ENCODE measurements at regions not wholly inside any gene's neighbourhood (a gene's known extent, or its start where the extent isn't known, plus 50 kb on each side); places are given as distances from the start of the nearest gene placed in this dataset.
"Not testable (repeated sequence)": the region's sequence is repeated elsewhere in the genome, so short reads cannot be mapped to it uniquely, and the experiment has no call there.

GRCh38 chr1:234914606-234915290, 213.9 kb downstream of the TOMM20 start:
- no peak for DNase-seq

- no peak for DNase-seq
Measured at GRCh38 chr1:234913771-234914170, 214.9 kb downstream of the TOMM20 start.

DNA sequence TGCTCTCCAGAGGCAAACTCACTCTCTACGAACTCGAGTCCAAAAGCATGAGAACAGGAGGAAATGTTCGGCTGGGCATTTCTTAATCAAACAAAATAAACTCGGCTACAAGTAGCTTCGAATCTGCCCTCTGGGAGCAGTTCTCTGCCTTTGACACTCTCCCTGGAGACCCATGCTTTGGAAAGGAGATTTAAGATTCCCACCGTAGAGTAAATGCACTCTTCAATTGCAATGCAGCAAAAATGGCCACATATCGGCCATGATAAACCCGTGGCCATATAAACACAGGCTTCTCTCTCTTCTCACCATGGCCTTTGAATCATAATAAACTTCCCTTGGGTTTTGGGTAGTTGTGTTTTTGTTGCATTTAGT, 215.4 kb downstream of the TOMM20 start:
- DNase-seq = no peak

GRCh38 chr1:234912548-234913277, 215.9 kb downstream of the TOMM20 start:
- DNase-seq = no peak

DNA sequence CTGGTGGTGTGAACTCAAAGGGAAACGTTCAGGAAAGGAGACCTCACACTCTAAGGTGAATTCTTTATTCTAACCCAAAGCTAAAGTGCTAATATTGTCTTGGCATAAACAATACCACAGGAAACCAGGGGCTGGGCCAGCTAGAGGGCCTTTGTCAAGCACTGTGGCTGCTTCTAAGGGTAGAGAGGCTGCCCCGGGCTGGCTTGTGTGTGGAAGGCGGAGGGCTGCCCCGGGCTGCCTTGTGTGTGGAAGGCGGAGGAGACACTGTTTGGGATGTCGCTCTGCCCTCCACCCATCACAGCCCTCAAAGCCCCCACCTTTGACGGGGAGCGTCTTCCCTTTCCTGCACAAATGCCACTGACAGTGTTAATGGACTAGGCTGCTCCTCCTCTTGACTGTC, 216.8 kb downstream of the TOMM20 start:
- DNase-seq = no peak

- not testable (repeated sequence) for DNase-seq
Measured at GRCh38 chr1:234911136-234911535, 217.5 kb downstream of the TOMM20 start.

GRCh38 chr1:234909851-234910250, 218.8 kb downstream of the TOMM20 start:
- no peak for DNase-seq

DNA sequence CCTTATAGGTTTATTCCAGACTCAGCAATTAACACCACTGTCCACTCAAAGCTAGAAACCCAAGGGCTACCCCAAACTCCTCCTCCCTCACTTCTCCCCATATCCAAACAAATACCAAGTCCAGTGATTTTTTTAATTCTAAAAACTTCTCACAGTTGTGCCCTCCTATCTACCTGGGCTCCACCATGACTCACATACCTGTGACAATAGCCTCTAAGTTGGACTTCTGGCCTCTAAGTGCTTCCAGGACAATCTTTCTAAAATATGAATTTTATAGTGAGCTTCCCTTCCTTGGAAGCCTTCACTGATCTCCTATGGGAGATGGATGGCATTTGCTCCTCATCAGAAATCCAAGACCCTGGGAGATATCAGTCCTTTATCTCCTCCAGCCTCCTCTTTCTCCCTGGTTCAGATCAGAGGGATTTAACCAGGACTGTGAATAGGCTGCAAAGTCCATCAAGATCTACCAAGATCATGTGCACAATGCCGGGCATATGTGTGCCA, 219.3 kb downstream of the TOMM20 start:
- no peak for DNase-seq

- DNase-seq = no peak
Measured at GRCh38 chr1:234908571-234908970, 220.1 kb downstream of the TOMM20 start.

DNA sequence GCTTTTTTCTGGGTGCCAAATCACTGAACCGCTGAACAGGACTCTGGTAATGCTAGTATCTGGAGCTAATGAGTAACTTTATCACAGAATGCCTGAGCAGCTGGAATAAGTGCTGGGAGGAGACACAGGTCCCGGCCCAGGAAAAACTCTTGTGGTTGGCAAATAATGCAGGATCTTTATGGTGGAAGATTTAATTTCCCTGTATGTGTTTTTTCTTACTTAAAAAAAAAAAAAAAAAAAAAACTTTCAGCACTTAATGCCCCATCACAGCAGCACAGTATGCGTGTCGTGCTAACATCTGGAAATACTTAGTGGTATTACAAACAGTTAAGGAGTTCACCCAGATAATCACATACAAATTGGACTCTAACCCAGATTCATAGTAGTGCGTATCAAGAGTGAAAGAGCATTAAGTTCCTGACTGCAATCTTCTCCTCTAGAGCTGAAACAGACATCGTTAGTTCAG, 220.7 kb downstream of the TOMM20 start:
- DNase-seq = no peak

DNA sequence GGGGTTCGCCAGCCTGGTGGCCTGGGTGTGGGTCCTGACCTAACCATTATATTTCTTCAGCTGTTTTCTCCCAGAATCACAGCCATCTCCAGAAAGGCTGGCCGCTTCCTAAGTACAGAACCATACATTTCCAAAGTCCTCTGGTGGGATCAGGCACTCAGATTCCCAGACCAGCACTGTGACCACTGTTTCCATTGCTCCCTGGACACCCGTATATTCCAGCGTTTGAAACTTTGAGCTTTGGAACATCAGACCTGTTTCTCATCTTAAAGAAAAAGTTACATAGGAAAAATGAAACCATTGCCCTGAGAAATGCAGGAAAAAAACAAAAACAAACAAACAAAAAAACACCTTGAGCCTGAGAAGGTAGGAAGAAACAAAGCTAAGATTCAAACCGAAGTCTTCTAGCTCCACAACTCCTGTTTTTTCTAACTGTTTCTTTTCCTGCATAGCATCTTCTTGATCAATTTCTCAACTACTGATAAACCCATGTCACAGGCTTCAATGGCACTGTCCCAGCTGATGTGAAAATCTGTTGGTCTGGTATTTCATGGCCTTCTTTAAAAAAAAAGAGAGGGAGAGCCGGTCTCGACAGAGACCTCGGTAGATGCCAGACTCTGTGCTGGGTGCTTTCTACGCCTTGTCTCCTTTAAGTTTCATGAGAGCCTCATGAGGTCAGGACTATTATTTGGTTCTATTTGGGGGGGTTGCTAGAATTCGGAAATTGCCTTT, 221.3 kb downstream of the TOMM20 start:
- no peak for DNase-seq

DNA sequence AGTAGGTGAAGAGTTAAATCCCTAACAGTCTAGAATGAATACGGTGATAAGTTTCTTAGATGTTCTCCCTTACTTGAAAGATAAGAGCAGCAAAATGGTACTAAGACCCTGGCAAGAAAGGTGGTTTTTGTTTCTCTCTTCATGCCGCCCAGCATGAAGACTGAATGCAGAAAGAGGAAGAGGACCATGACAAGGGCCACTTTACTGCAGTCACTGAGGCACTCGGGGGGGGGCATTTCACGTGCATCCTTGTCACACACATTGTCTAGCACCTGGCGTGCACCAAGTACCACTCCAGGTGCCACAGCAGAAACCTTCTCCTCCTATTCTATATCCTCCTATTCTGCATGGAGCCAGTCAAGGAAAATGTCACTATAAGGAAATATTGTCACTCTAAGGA, 222.0 kb downstream of the TOMM20 start:
- no peak for DNase-seq

GRCh38 chr1:234902774-234903547, 225.7 kb downstream of the TOMM20 start:
- no peak for DNase-seq

DNA sequence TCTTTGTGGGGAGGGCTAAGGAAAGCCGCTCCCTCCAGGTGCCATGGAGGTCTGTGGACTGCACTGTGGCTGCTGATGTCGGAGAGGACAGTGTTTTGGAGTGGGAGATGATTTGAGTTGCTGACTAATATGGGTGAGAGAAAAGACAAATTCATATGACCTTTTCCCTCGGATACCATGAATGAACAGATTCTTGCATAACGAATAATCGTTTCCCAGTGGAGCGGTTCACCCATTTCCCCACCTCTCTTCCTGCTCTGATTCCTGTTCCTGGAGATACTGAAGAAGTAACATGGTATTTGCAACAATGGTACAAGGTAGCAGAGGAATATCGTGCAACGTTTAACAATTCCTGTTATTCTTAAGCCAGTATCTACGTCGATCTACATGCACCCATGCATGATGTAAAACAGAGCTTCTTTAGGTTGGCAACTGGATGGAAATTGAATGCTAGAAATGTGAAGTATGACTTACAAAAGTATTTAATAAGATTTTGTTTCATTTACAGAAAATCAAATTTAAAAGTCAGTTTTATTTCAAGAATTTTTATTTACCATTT, 227.1 kb downstream of the TOMM20 start:
- DNase-seq = no peak

GRCh38 chr1:234900595-234900994, 228.0 kb downstream of the TOMM20 start:
- no peak for DNase-seq

DNA sequence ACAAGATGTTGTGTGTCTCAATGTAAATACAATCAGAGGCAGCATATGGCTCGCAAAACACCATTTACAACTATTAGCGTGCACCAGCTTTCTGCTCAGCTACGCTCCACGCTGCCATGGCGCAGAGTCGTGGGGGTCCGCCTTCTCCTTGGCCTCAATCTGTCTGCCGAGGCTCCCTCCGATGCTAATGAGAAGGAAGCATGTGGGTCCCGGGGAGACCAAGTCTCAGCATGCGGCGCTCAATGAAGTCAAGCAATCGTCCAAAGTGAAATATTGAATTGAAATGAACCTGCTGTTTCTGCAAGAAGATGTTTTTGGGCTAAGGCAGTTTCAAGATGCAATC, 228.9 kb downstream of the TOMM20 start:
- DNase-seq = no peak

- no peak for DNase-seq
Measured at GRCh38 chr1:234899041-234899729, 229.5 kb downstream of the TOMM20 start.

DNA sequence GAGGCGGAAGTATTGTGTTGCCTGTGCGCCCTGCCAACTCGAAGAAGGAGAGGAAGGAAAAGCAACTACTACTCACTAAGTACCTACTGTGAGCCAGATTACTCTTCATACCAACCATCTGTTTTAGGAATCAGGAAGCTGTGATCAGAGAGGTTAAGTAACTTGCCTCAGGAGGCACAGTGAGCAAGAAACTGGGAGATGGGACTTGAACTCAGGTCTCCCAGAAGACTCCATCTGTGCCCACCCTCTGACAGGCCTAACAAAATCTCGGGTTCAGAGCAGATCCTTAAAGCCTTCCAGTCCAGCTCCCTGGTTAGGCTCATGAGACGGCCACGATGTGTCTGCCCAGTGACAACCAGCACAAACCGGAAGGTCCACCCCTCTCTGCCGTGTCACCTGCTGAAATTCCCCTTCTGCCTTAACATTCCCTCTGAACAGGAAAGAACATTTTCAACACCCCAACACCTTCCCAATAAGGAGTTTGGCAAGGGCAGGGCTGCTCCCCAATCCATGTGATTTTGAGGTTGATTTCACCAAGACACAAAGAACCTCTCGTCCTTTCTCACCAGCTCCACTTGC, 230.1 kb downstream of the TOMM20 start:
- no peak for DNase-seq

- DNase-seq = no peak
Measured at GRCh38 chr1:234897754-234898454, 230.7 kb downstream of the TOMM20 start.

- DNase-seq = no peak
Measured at GRCh38 chr1:234897390-234897749, 231.3 kb downstream of the TOMM20 start.
